WTC11 (cell line): ENCODE measurements at regions not wholly inside any gene's neighbourhood (a gene's known extent, or its start where the extent isn't known, plus 50 kb on each side); places are given as distances from the start of the nearest gene placed in this dataset.

ENCODE experiments used
- ATAC-seq: fragments of 200-7000 bp; cut with Tn5 transposase; 2 replicates; pipeline ENCODE4 v1.10.0; 2021; ENCODE audit warnings: mild to moderate bottlenecking, moderate library complexity
- CTCF ChIA-PET: fragments of 300-600 bp; sonication (Branson Sonifier 250); formaldehyde crosslinking; loops from one replicate; lab custom pipeline; 2021; ENCODE audit warnings: antibody characterized with exemption; lab: Charles Lee
- POLR2A ChIA-PET: fragments of 350-600 bp; sonication (Branson Sonifier 250); formaldehyde crosslinking; loops from one replicate; lab custom pipeline; 2021; ENCODE audit warnings: antibody characterized with exemption; lab: Charles Lee
- DNase-seq: peaks from one replicate; pipeline ENCODE4 v3.0.0; 2021; ENCODE audit warnings: low spot score
- H3K27ac Mint-ChIP-seq: 2 replicates; pipeline ENCODE4 v1.8.0; 2021; ENCODE audit warnings: mixed read lengths
- H3K27me3 Mint-ChIP-seq: 2 replicates; pipeline ENCODE4 v1.8.0; 2021; ENCODE audit warnings: low read depth, mild to moderate bottlenecking, moderate library complexity, mixed read lengths
- H3K36me3 Mint-ChIP-seq: 2 replicates; pipeline ENCODE4 v1.8.0; 2021; ENCODE audit warnings: mixed read lengths
- H3K4me1 Mint-ChIP-seq: 2 replicates; pipeline ENCODE4 v1.8.0; 2022; ENCODE audit warnings: mixed read lengths
- H3K4me3 Mint-ChIP-seq: 2 replicates; pipeline ENCODE4 v1.8.0; 2021; ENCODE audit warnings: mild to moderate bottlenecking, moderate library complexity, mixed read lengths
- H3K9me3 Mint-ChIP-seq: 2 replicates; pipeline ENCODE4 v1.8.0; 2021; ENCODE audit warnings: mixed read lengths
- AFF4 ChIP-seq: sonication (generic); formaldehyde crosslinking; IDR thresholded peaks from 2 replicates; pipeline ENCODE4 v1.8.1; 2023; ENCODE audit warnings: mild to moderate bottlenecking, missing genetic modification reagents, borderline replicate concordance
- ATF3 ChIP-seq: sonication (generic); formaldehyde crosslinking; conservative IDR thresholded peaks from 2 replicates; pipeline ENCODE4 v1.8.1; 2022; ENCODE audit warnings: mild to moderate bottlenecking, missing genetic modification reagents
- CREM ChIP-seq: sonication (generic); formaldehyde crosslinking; IDR thresholded peaks from 2 replicates; pipeline ENCODE4 v1.8.1; 2022; ENCODE audit warnings: mild to moderate bottlenecking, missing genetic modification reagents, moderate library complexity
- FOXP1 ChIP-seq: sonication (generic); formaldehyde crosslinking; IDR thresholded peaks from 2 replicates; pipeline ENCODE4 v1.8.0; 2022; ENCODE audit warnings: missing genetic modification reagents, mild to moderate bottlenecking, moderate library complexity, borderline replicate concordance
- JAZF1 ChIP-seq: fragments of 250-450 bp; sonication (Bioruptor Pico); IDR thresholded peaks from 2 replicates; pipeline ENCODE4 v1.9.0; 2021; ENCODE audit warnings: moderate library complexity, mild to moderate bottlenecking, inconsistent platforms
- MAX ChIP-seq: sonication (generic); formaldehyde crosslinking; IDR thresholded peaks from 2 replicates; pipeline ENCODE4 v1.8.0; 2022; ENCODE audit warnings: mild to moderate bottlenecking, missing genetic modification reagents
- SMAD4 ChIP-seq: sonication (generic); formaldehyde crosslinking; IDR thresholded peaks from 2 replicates; pipeline ENCODE4 v1.8.0; 2022; ENCODE audit warnings: mild to moderate bottlenecking, missing genetic modification reagents
- TP53 ChIP-seq: sonication (generic); formaldehyde crosslinking; IDR thresholded peaks from 2 replicates; pipeline ENCODE4 v1.8.1; 2023; ENCODE audit warnings: mild to moderate bottlenecking, missing genetic modification reagents
- USF1 ChIP-seq: sonication (generic); formaldehyde crosslinking; IDR thresholded peaks from 2 replicates; pipeline ENCODE4 v1.8.0; 2022; ENCODE audit warnings: mild to moderate bottlenecking, missing genetic modification reagents
- ZNF232 ChIP-seq: sonication (generic); formaldehyde crosslinking; IDR thresholded peaks from 2 replicates; pipeline ENCODE4 v1.8.0; 2022; ENCODE audit warnings: mild to moderate bottlenecking, missing genetic modification reagents
- ZNF263 ChIP-seq: sonication (generic); formaldehyde crosslinking; IDR thresholded peaks from 2 replicates; pipeline ENCODE4 v1.8.1; 2022; ENCODE audit warnings: low read depth, mild to moderate bottlenecking, moderate library complexity, missing genetic modification reagents
- ZNF317 ChIP-seq: sonication (generic); formaldehyde crosslinking; IDR thresholded peaks from 2 replicates; pipeline ENCODE4 v1.8.1; 2023; ENCODE audit warnings: low read depth, mild to moderate bottlenecking, moderate library complexity, missing genetic modification reagents, borderline replicate concordance
- ZNF512 ChIP-seq: sonication (generic); formaldehyde crosslinking; IDR thresholded peaks from 2 replicates; pipeline ENCODE4 v1.8.1; 2022; ENCODE audit warnings: missing genetic modification reagents, borderline replicate concordance
- TF ChIP-seq, protein P1 (sequence below): sonication (generic); formaldehyde crosslinking; IDR thresholded peaks from 2 replicates; pipeline ENCODE4 v1.8.1; 2022; ENCODE audit warnings: low read depth, missing genetic modification reagents, borderline replicate concordance
- TF ChIP-seq, protein P2 (sequence below): sonication (generic); formaldehyde crosslinking; IDR thresholded peaks from 2 replicates; pipeline ENCODE4 v1.8.0; 2022; ENCODE audit warnings: mild to moderate bottlenecking, missing genetic modification reagents
- TF ChIP-seq, protein P3 (sequence below): sonication (generic); formaldehyde crosslinking; IDR thresholded peaks from 2 replicates; pipeline ENCODE4 v1.8.0; 2023; ENCODE audit warnings: mild to moderate bottlenecking, missing genetic modification reagents
- TF ChIP-seq, protein P4 (sequence below): sonication (generic); formaldehyde crosslinking; IDR thresholded peaks from 2 replicates; pipeline ENCODE4 v1.8.1; 2022; ENCODE audit warnings: low read depth, mild to moderate bottlenecking, moderate library complexity, missing genetic modification reagents, borderline replicate concordance

- TF ChIP-seq, protein P1, sequence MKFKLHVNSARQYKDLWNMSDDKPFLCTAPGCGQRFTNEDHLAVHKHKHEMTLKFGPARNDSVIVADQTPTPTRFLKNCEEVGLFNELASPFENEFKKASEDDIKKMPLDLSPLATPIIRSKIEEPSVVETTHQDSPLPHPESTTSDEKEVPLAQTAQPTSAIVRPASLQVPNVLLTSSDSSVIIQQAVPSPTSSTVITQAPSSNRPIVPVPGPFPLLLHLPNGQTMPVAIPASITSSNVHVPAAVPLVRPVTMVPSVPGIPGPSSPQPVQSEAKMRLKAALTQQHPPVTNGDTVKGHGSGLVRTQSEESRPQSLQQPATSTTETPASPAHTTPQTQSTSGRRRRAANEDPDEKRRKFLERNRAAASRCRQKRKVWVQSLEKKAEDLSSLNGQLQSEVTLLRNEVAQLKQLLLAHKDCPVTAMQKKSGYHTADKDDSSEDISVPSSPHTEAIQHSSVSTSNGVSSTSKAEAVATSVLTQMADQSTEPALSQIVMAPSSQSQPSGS (CRISPR knock-in tag), result no peak
- TF ChIP-seq, protein P2, sequence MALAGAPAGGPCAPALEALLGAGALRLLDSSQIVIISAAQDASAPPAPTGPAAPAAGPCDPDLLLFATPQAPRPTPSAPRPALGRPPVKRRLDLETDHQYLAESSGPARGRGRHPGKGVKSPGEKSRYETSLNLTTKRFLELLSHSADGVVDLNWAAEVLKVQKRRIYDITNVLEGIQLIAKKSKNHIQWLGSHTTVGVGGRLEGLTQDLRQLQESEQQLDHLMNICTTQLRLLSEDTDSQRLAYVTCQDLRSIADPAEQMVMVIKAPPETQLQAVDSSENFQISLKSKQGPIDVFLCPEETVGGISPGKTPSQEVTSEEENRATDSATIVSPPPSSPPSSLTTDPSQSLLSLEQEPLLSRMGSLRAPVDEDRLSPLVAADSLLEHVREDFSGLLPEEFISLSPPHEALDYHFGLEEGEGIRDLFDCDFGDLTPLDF (CRISPR knock-in tag), result no peak
Measured at GRCh38 chrX:7730071-7730470, 112.9 kb upstream of the VCX start (continued).

GRCh38 chrX:7720519-7720918 lies 122.5 kb upstream of the VCX start:
- no peak for DNase-seq
- no peaks in the 10 kb centered on the region for H3K9me3 Mint-ChIP-seq
- no peaks in the 10 kb centered on the region for H3K27me3 Mint-ChIP-seq
- no peak overlapping the region for H3K27ac Mint-ChIP-seq
- POLR2A ChIA-PET, result no interaction called here
- H3K36me3 Mint-ChIP-seq, result no peaks in the 10 kb centered on the region
- TF ChIP-seq ZNF512 (CRISPR knock-in tag) (no peak), SMAD4 (CRISPR knock-in tag) (no peak), FOXP1 (no peak), TP53 (CRISPR knock-in tag) (no peak), MAX (no peak), CREM (CRISPR knock-in tag) (no peak), AFF4 (CRISPR knock-in tag) (no peak), ATF3 (CRISPR knock-in tag) (no peak), JAZF1 (CRISPR knock-in tag) (no peak)
- CTCF ChIA-PET, result no interaction called here
- no peak overlapping the region for H3K4me3 Mint-ChIP-seq
- peaks cover 19% of the 10 kb centered on the region for H3K4me1 Mint-ChIP-seq
- ATAC-seq, result peak; percentile 44; the same call in 1 of the 2 replicates

GRCh38 chrX:7714351-7714750 lies 128.6 kb upstream of the VCX start:
- peak overlapping the region; percentile 76 for H3K27ac Mint-ChIP-seq
- ChIA-PET CTCF (interaction anchor here (0.6 kb wide), 1 partner anchor 442 kb away, joined by 5 read pairs; no protein-coding TSS in a partner anchor), POLR2A (no interaction called here)
- ATAC-seq, result no peak
- peaks cover 43% of the 10 kb centered on the region for H3K4me1 Mint-ChIP-seq
- H3K36me3 Mint-ChIP-seq, result no peaks in the 10 kb centered on the region
- no peak for DNase-seq
- 0 out of 2 replicates have a peak, but pooled peaks cover 4% of the 10 kb centered on the region for H3K9me3 Mint-ChIP-seq
- H3K4me3 Mint-ChIP-seq, result peak overlapping the region; percentile 41
- no peaks in the 10 kb centered on the region for H3K27me3 Mint-ChIP-seq
- TF ChIP-seq ZNF263 (CRISPR knock-in tag), result no peak
- TF ChIP-seq, protein P3, sequence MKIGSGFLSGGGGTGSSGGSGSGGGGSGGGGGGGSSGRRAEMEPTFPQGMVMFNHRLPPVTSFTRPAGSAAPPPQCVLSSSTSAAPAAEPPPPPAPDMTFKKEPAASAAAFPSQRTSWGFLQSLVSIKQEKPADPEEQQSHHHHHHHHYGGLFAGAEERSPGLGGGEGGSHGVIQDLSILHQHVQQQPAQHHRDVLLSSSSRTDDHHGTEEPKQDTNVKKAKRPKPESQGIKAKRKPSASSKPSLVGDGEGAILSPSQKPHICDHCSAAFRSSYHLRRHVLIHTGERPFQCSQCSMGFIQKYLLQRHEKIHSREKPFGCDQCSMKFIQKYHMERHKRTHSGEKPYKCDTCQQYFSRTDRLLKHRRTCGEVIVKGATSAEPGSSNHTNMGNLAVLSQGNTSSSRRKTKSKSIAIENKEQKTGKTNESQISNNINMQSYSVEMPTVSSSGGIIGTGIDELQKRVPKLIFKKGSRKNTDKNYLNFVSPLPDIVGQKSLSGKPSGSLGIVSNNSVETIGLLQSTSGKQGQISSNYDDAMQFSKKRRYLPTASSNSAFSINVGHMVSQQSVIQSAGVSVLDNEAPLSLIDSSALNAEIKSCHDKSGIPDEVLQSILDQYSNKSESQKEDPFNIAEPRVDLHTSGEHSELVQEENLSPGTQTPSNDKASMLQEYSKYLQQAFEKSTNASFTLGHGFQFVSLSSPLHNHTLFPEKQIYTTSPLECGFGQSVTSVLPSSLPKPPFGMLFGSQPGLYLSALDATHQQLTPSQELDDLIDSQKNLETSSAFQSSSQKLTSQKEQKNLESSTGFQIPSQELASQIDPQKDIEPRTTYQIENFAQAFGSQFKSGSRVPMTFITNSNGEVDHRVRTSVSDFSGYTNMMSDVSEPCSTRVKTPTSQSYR (CRISPR knock-in tag), result no peak
- TF ChIP-seq USF1 (CRISPR knock-in tag), result no peak
- no peak for TF ChIP-seq ZNF317 (CRISPR knock-in tag)
- TF ChIP-seq ZNF232 (CRISPR knock-in tag), result no peak
- TF ChIP-seq, protein P4, sequence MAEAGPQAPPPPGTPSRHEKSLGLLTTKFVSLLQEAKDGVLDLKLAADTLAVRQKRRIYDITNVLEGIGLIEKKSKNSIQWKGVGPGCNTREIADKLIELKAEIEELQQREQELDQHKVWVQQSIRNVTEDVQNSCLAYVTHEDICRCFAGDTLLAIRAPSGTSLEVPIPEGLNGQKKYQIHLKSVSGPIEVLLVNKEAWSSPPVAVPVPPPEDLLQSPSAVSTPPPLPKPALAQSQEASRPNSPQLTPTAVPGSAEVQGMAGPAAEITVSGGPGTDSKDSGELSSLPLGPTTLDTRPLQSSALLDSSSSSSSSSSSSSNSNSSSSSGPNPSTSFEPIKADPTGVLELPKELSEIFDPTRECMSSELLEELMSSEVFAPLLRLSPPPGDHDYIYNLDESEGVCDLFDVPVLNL (CRISPR knock-in tag), result no peak
